ENCODE measurements at regions not wholly inside any gene's neighbourhood (a gene's known extent, or its start where the extent isn't known, plus 50 kb on each side); places are given as distances from the start of the nearest gene placed in this dataset.
A peak's percentile ranks its signal among the peaks of the same experiment; 100 is the strongest.

- peak in 1 of 2 donors; percentile 62 for DNase-seq (ENCODE audit: low read depth in 2 of 2)
Measured at GRCh38 chr7:115135146-115135545, 213.3 kb downstream of the MDFIC start.

DNA sequence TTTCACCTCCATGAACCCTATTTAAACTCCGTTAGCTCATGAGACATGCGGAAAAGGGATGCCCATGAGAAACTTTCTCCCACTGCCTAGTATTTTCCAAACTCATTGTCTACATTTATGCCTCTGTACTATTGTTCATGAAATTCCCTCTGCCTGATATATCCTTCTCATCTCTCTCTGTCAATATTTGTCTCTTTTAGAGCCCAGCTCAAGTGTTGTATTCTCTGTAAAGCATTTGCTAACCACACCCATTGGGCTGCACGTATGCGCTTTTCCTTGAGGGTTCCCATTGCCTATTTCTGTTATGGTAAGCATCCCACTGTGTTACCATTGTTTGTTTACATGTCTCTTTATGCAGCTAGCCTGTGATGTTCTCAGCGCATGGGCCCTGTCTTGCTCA is 211.4 kb downstream of the MDFIC start:
- DNase-seq (ENCODE audit: low read depth in 2 of 2), result no peak

- DNase-seq (ENCODE audit: low read depth in 2 of 2), result no peak
Measured at GRCh38 chr7:115132096-115132495, 210.2 kb downstream of the MDFIC start.

- DNase-seq (ENCODE audit: low read depth in 2 of 2), result no peak
Measured at GRCh38 chr7:115128154-115128553, 206.3 kb downstream of the MDFIC start.

- no peak for DNase-seq (ENCODE audit: low read depth in 2 of 2)
Measured at GRCh38 chr7:115127399-115128021, 205.6 kb downstream of the MDFIC start.

DNA sequence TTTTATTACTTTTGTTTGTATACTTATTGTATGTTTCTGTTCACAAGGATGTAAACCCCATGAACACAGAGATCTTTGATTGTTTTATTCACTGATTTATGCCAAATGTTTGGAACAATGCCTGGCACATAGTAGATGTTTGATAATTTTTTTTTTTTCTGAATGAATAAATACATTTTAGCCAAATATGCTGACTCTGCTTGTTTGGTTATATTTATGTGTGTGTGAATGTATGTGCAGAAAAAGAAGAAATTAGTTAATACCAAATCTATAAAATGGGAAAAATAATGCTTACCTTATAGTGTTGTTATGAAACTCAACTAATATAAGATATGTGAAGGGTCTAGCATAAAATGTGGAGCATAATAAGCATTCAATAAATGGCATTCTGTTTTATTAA is 203.9 kb downstream of the MDFIC start:
- no peak for DNase-seq (ENCODE audit: low read depth in 2 of 2)

DNA sequence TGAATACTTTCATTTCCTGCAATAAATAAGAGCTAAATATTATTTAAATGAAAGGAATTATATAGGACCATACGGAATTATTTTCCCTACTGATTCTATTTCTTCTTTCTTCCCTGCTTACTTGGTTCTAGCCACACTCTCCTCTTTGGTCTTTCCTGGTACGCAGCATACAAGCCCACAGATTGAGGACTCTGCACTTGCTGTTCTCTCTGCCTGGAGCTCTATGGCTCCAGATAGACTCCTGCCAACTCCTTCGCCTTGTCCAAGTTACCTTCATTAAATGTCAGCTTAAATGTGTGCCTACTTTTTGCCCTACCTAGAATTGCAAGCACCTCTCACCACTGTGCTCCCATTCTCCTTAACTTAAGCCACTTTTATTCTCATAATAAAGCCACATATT is 203.4 kb downstream of the MDFIC start:
- no peak for DNase-seq (ENCODE audit: low read depth in 2 of 2)

GRCh38 chr7:115124409-115124939 is 202.6 kb downstream of the MDFIC start:
- DNase-seq (ENCODE audit: low read depth in 2 of 2), result no peak

DNA sequence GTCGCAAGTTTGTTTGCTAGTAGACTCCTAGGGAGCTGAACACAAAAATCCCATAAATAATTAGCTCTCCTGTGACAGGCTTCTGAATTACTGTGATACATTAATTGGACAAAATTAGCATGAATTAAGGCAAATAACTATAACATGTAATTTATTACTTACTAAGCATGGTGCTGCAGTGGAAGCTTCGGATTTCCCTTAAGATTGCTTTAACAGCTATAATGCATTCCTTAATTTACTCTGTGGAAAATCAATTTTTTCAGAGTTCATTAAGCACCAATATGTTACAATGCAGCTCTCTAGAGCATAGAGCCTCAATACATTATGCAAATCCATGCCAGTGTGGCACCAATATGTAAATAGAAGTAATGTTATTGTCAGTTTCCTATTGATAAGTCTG is 201.5 kb downstream of the MDFIC start:
- DNase-seq (ENCODE audit: low read depth in 2 of 2), result no peak

GRCh38 chr7:115122388-115122787 is 200.5 kb downstream of the MDFIC start:
- peak; percentile 4 to 12 for DNase-seq (ENCODE audit: low read depth in 2 of 2)

GRCh38 chr7:115117748-115118147 is 195.9 kb downstream of the MDFIC start:
- DNase-seq (ENCODE audit: low read depth in 2 of 2), result no peak

DNA sequence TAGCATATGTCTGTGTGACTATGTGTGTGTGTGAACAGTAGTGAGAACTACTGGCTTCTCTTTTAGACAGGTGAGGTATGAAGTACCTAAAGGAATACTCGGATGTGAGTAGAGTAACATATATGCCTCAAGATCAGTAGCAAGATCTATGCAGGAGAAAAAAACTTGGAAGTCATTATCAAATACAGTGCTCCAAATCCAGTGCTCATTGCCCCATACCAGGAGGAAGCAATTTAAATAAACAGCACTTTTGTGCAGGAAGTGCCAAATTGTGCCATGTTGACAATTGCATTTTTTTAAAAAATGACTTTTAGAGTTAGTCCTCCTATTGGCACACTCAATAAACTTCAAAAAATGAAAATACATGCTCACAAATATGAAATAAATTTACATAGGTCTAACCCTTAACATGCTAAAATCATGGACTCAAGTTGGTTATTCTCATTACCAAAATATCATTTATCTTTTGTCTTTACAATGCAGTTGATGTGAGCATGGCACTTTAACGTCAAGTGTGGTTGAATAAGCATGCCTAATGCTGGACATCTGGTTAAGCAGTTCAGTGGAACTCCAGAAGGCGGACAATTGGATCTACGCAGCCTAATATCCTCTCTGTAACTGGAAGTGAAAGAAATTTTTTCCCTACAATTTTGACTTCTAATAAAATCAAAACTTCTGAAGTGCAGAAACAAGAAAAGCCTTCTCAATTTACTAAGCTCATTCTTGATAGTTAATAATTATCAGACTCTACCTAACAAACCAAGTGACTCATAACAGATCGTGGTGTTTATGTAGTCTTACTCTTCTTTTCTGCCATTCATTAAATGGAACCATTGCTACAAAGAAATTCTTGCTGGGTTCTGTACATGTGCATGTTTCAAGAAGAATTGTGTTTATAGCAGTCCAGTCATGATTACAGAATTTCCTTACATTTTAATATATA is 195.2 kb downstream of the MDFIC start:
- no peak for DNase-seq (ENCODE audit: low read depth in 2 of 2)

GRCh38 chr7:115113776-115114175 is 191.9 kb downstream of the MDFIC start:
- peak in 1 of 2 donors; percentile 94 for DNase-seq (ENCODE audit: low read depth in 2 of 2)

DNA sequence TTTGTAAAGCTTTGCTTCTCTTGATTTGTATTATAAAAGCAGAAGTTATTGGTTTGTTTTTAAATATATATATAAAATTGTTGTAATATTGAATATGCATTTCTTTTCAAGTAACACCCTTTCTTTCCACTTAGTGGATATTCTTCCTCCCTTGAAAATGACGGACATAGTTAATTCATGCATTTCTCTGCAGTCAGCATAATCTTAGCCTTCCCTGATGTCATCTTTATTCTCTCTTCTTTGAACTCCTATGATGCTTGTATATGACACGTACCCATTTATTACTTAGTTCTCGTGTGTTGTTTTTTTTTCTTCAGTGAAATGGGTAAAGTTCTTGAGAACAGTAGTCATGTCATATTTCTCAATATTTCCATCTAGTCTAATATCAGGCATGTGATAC is 191.2 kb downstream of the MDFIC start:
- no peak for DNase-seq (ENCODE audit: low read depth in 2 of 2)

DNA sequence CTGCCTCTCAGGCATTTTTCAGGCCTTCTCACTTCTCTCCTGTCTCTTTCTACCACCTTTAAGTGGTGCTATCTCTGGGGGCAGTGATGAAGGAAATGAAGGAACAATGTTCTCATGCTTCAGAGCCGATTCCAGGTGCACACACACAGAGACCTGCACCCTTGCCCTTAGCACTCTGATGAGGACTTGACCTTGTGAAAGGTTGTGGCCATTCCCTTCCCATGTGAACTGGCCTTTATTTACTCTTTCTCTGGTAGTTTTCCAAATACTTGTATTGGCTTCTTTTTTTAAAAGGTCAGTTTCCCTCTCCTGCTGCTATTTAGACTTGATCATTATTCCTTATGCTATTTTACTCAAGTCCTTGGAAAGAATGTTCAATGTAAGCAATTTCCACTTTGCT is 188.6 kb downstream of the MDFIC start:
- no peak for DNase-seq (ENCODE audit: low read depth in 2 of 2)

DNA sequence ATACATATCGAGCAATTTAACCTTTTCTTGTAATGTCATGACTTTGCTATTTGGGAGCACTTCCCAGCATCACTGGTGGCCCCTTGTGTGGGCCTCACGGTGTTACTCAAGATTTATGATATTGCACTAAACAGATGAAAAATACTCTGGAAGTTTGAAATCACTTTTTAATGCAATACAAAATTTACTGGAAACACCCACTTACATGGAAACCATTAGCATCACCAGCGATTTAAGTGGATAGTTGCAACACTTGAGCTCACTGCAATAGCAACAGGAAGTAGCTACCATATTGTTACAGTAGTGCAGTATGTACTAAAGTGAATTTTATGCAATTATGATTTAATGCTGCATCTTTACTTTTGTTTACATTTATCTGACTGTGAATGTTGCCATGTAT is 184.4 kb downstream of the MDFIC start:
- no peak for DNase-seq (ENCODE audit: low read depth in 2 of 2)

- DNase-seq (ENCODE audit: low read depth in 2 of 2), result no peak
Measured at GRCh38 chr7:115102738-115103137, 180.8 kb downstream of the MDFIC start.

DNA sequence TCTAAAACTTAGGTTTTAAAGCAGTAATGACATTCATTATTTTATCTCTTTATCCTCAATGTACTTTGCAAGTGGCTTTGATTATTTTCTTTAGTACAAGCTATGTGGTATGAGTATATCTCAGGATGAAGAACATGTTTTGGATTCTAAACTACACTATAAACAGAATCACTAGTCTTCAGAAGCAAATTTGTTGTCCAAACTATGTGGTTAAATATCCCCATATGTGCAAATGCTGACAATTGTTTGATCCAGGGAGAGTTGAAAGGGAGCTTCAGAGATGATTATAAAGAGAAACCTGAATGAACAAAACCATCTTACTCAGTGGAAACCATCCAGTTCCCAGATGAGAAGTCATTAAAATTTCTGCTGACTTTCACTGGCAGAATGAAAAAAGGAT is 179.3 kb downstream of the MDFIC start:
- DNase-seq (ENCODE audit: low read depth in 2 of 2), result no peak

GRCh38 chr7:115099906-115100305 is 178.0 kb downstream of the MDFIC start:
- DNase-seq (ENCODE audit: low read depth in 2 of 2), result peak; percentile 70 to 81

DNA sequence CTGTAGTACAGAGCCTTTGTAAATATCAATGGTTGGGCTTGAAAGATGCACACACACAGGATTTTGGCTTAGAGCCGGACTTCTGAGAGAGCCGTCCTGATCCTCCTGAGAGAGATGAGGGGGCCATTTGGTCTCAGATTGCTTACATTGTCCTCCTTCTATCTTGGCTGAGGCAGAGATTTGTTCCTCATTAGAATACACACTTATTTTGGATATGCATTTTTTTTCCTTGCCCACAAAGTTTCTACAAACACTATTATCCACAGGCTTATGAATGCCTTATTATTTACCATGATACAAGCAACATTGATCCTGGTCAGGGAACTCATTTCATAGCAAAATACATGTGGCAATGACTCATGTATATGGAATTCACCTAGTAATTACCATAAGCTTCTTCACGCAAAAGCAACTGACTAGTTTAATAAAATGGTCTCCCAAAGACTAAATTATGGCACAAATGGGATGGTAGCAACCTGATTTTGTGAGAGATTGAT is 175.3 kb downstream of the MDFIC start:
- DNase-seq (ENCODE audit: low read depth in 2 of 2), result peak; percentile 43 to 74

GRCh38 chr7:115096262-115096661 is 174.4 kb downstream of the MDFIC start:
- DNase-seq (ENCODE audit: low read depth in 2 of 2), result no peak

DNA sequence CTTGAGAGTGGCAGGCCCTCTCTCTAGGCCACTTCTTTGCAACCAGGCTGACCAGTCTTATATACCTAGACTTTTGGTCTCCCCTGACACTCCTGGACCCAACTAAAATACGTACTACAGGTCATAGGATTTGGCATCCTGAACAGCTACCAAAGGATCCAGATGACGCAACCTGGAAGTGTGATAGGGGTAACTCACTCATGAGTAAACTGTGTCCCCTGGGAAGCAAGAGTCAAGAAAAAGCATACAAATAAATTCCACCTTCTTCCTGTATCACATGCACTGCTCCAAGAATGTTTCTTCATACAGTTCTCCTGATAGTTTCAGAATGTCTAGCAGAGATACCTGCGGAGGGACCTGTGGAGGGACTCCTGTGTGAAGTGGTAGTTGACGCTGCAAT is 172.3 kb downstream of the MDFIC start:
- DNase-seq (ENCODE audit: low read depth in 2 of 2), result peak in 1 of 2 donors; percentile 28

Data from lung microvascular endothelial cell (primary cell).